Mesenchymal stem cell (in vitro differentiated cells and primary cell): ENCODE measurements at regions not wholly inside any gene's neighbourhood (a gene's known extent, or its start where the extent isn't known, plus 50 kb on each side); places are given as distances from the start of the nearest gene placed in this dataset.

Experiments used
- DNase-seq: peaks from one replicate; pipeline ENCODE4 v3.0.0-alpha.2; 2013
- H2AFZ ChIP-seq: one replicate; pipeline ENCODE4 v1.6.1; 2013; ENCODE audit warnings: low read depth, mild to moderate bottlenecking, control low read depth, inconsistent platforms, low read length, moderate library complexity
- H2AK5ac ChIP-seq: 2 replicates; pipeline ENCODE4 v1.6.1; 2013; ENCODE audit warnings: low read length, moderate library complexity, mild to moderate bottlenecking, inconsistent platforms; ENCODE audit not compliant: severe bottlenecking
- H2BK120ac ChIP-seq: one replicate; pipeline ENCODE4 v1.6.1; 2013; ENCODE audit warnings: low read depth, mild to moderate bottlenecking, inconsistent platforms, low read length, moderate library complexity
- H2BK12ac ChIP-seq, 2 experiments: one replicate each; pipeline ENCODE4 v1.6.1; 2013; ENCODE audit warnings: inconsistent platforms in 2 of 2, low read length in 2 of 2, mild to moderate bottlenecking in 2 of 2, moderate library complexity in 2 of 2, control low read depth in 1 of 2
- H2BK15ac ChIP-seq: one replicate; pipeline ENCODE4 v1.6.1; 2013; ENCODE audit warnings: mild to moderate bottlenecking, low read depth, inconsistent platforms; ENCODE audit not compliant: poor library complexity, severe bottlenecking
- H2BK5ac ChIP-seq: 2 replicates; pipeline ENCODE4 v1.6.1; 2013; ENCODE audit warnings: low read depth, mild to moderate bottlenecking, low read length, control low read depth, inconsistent platforms; ENCODE audit not compliant: poor library complexity, severe bottlenecking
- H3K14ac ChIP-seq, 2 experiments: one replicate each; pipeline ENCODE4 v1.6.1; 2013; ENCODE audit warnings: inconsistent platforms in 2 of 2, low read length in 2 of 2, control low read depth in 1 of 2, mild to moderate bottlenecking in 1 of 2, moderate library complexity in 1 of 2
- H3K18ac ChIP-seq, 2 experiments: one replicate each; pipeline ENCODE4 v1.6.1; 2013; ENCODE audit warnings: inconsistent platforms in 2 of 2, low read length in 2 of 2, control low read depth in 1 of 2, low read depth in 1 of 2, mild to moderate bottlenecking in 1 of 2
- H3K23ac ChIP-seq, 2 experiments: one replicate each; pipeline ENCODE4 v1.6.1; 2013; ENCODE audit warnings: inconsistent platforms in 2 of 2, low read length in 2 of 2, mild to moderate bottlenecking in 2 of 2, moderate library complexity in 2 of 2, control low read depth in 1 of 2
- H3K27ac ChIP-seq: 2 replicates; pipeline ENCODE4 v1.5.1; 2013; ENCODE audit warnings: mild to moderate bottlenecking, moderate library complexity, low read length, control low read depth, inconsistent platforms; ENCODE audit not compliant: poor library complexity, severe bottlenecking
- H3K27me3 ChIP-seq, 2 experiments: 2 replicates each; pipeline versions ENCODE4 v1.6.1 to v1.7.0; 2013; ENCODE audit warnings: low read length in 2 of 2, mild to moderate bottlenecking in 2 of 2, moderate library complexity in 2 of 2, control low read depth in 1 of 2, inconsistent platforms in 1 of 2; ENCODE audit not compliant: control insufficient read depth in 1 of 2, insufficient read depth in 1 of 2
- H3K36me3 ChIP-seq, 2 experiments: 2 replicates each; pipeline versions ENCODE4 v1.6.1 to v1.7.0; 2013; ENCODE audit warnings: low read length in 2 of 2, control low read depth in 1 of 2, inconsistent platforms in 1 of 2, low read depth in 1 of 2, mild to moderate bottlenecking in 1 of 2; ENCODE audit not compliant: insufficient read depth in 2 of 2, control insufficient read depth in 1 of 2
- H3K4ac ChIP-seq, 2 experiments: one replicate each; pipeline ENCODE4 v1.6.1; 2013; ENCODE audit warnings: inconsistent platforms in 2 of 2, low read length in 2 of 2, mild to moderate bottlenecking in 2 of 2, moderate library complexity in 2 of 2, control low read depth in 1 of 2, low read depth in 1 of 2
- H3K4me1 ChIP-seq: 2 replicates; pipeline ENCODE4 v1.6.1; 2013; ENCODE audit warnings: low read depth, low read length, control low read depth; ENCODE audit not compliant: control insufficient read depth, insufficient read depth
- H3K4me2 ChIP-seq: 2 replicates; pipeline ENCODE4 v1.6.1; 2013; ENCODE audit warnings: low read length, mild to moderate bottlenecking, inconsistent platforms; ENCODE audit not compliant: poor library complexity, severe bottlenecking
- H3K4me3 ChIP-seq, 2 experiments: 2 replicates each; pipeline versions ENCODE4 v1.5.1 to v1.7.0; 2013; ENCODE audit warnings: low read length in 2 of 2, mild to moderate bottlenecking in 2 of 2, control low read depth in 1 of 2, low read depth in 1 of 2; ENCODE audit not compliant: insufficient read depth in 1 of 2
- H3K79me1 ChIP-seq: replicated peaks from 2 replicates; pipeline ENCODE4 v1.6.1; 2013; ENCODE audit warnings: mild to moderate bottlenecking, control low read depth, low read length, inconsistent platforms; ENCODE audit not compliant: poor library complexity, severe bottlenecking
- H3K9ac ChIP-seq: 2 replicates; pipeline ENCODE4 v1.7.0; 2013; ENCODE audit warnings: mild to moderate bottlenecking, low read length, moderate library complexity
- H3K9me3 ChIP-seq: 2 replicates; pipeline ENCODE4 v1.7.0; 2013; ENCODE audit warnings: mild to moderate bottlenecking, low read length; ENCODE audit not compliant: control insufficient read depth
- H4K8ac ChIP-seq: one replicate; pipeline ENCODE4 v1.6.1; 2013; ENCODE audit warnings: inconsistent platforms, mild to moderate bottlenecking, low read length, moderate library complexity
- H4K91ac ChIP-seq: one replicate; pipeline ENCODE4 v1.6.1; 2013; ENCODE audit warnings: mild to moderate bottlenecking, low read length, inconsistent platforms
- WGBS: methylation state at CpG from one replicate; pipeline ENCODE4 v1.1.7; 2013; ENCODE audit warnings: mixed read lengths; 5-methylcytosine and 5-hydroxymethylcytosine counted together

DNA sequence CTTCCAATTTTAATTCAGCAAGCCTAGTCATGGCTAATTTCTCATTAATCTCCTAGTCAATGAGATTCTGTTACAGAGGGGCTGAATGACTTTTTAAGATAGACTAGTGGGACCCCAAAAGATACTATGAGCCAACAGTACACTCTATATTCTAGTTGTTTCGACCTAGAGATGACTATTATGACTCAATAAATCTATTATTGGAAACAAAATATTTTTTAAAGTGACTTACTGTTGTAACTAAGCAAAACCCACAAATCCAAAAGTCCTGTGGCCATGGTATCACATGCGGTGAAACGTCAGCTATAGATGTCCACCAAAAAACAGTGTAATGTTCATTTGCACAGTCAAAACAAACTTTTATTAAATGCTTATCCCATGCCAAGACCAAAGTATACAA, 95.3 kb upstream of the ADO start:
- no peak overlapping the region for H2BK120ac ChIP-seq
- no peak overlapping the region for H2BK15ac ChIP-seq
- H3K27ac ChIP-seq: no peak overlapping the region
- WGBS: 100% methylated on average over 2 of the region's 3 CpGs
- H2BK5ac ChIP-seq: no peak overlapping the region
- no peaks in the 10 kb centered on the region for H3K79me1 ChIP-seq
- H2BK12ac ChIP-seq: no peak overlapping the region
- H3K9ac ChIP-seq: no peak overlapping the region
- no peak overlapping the region for H3K4ac ChIP-seq
- H3K14ac ChIP-seq: no peak overlapping the region
- no peak overlapping the region for H4K91ac ChIP-seq
- no peaks in the 10 kb centered on the region for H3K27me3 ChIP-seq
- no peaks in the 10 kb centered on the region for H3K9me3 ChIP-seq
- no peaks in the 10 kb centered on the region for H3K4me1 ChIP-seq
- no peak overlapping the region for H3K4me2 ChIP-seq
- no peaks in the 10 kb centered on the region for H3K36me3 ChIP-seq
- H3K4me3 ChIP-seq: no peak overlapping the region
- H2AK5ac ChIP-seq: no peak overlapping the region
- no peak overlapping the region for H4K8ac ChIP-seq
- no peak overlapping the region for H2AFZ ChIP-seq
- no peak overlapping the region for H3K23ac ChIP-seq
- DNase-seq: no peak
- no peak overlapping the region for H3K18ac ChIP-seq

DNA sequence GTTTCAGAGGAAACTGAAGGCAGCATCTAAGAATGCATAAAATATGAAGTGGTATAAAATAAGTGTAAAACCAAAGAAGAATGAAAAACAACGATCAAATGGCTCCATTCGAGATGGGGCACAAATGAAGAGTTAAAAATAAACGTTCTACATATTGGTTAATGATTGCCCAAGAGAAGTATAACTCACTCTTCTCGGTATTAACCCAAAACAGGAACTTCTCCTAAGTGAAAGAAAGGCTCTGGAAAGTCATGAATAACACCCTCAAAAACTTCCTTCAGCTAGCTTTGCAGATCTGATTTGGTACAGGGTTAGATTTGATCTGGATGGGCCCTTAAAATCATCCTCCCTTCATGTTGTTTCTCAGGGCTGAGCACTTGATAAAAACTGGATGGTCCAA, 94.3 kb upstream of the ADO start:
- Histone ChIP-seq H4K8ac (no peak overlapping the region), H3K18ac (no peak overlapping the region), H2AK5ac (no peak overlapping the region), H3K23ac (no peak overlapping the region), H2BK12ac (no peak overlapping the region), H2BK15ac (no peak overlapping the region), H2AFZ (no peak overlapping the region), H2BK5ac (no peak overlapping the region), H3K14ac (no peak overlapping the region), H3K9me3 (no peaks in the 10 kb centered on the region), H3K27me3 (no peaks in the 10 kb centered on the region), H4K91ac (no peak overlapping the region), H3K4me1 (no peaks in the 10 kb centered on the region), H3K36me3 (no peaks in the 10 kb centered on the region), H3K79me1 (no peaks in the 10 kb centered on the region), H2BK120ac (no peak overlapping the region), H3K9ac (no peak overlapping the region), H3K4ac (no peak overlapping the region), H3K4me3 (no peak overlapping the region), H3K27ac (no peak overlapping the region), H3K4me2 (no peak overlapping the region)
- no peak for DNase-seq
- WGBS: 71% methylated on average over 4 of the region's 4 CpGs

DNA sequence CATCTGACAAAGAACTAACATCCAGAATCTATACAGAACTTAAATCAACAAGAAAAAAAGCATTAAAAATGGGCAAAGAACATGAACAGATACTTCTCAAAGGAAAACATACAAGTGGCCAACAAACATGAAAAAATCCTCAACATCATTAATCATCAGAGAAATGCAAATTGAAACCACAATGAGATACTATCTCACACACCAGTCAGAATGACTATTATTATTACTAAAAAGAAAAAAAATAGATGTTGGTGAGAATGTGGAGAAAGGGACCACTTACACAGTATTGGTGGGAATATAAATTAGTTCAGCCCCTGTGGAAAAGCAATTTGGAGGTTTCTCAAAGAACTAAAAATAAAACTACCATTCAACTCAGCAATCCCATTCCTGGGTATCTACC, 89.1 kb upstream of the ADO start:
- Histone ChIP-seq H3K36me3 (no peaks in the 10 kb centered on the region), H3K4me3 (no peak overlapping the region), H2BK15ac (no peak overlapping the region), H3K9ac (no peak overlapping the region), H3K4me1 (no peaks in the 10 kb centered on the region), H4K91ac (no peak overlapping the region), H3K4ac (no peak overlapping the region), H2BK12ac (no peak overlapping the region), H3K9me3 (no peaks in the 10 kb centered on the region), H2BK5ac (no peak overlapping the region), H3K14ac (no peak overlapping the region), H3K18ac (no peak overlapping the region), H3K79me1 (no peaks in the 10 kb centered on the region), H2AK5ac (no peak overlapping the region), H2BK120ac (no peak overlapping the region), H3K27me3 (no peaks in the 10 kb centered on the region), H3K4me2 (no peak overlapping the region), H4K8ac (no peak overlapping the region), H2AFZ (no peak overlapping the region), H3K23ac (no peak overlapping the region), H3K27ac (no peak overlapping the region)
- no peak for DNase-seq

DNA sequence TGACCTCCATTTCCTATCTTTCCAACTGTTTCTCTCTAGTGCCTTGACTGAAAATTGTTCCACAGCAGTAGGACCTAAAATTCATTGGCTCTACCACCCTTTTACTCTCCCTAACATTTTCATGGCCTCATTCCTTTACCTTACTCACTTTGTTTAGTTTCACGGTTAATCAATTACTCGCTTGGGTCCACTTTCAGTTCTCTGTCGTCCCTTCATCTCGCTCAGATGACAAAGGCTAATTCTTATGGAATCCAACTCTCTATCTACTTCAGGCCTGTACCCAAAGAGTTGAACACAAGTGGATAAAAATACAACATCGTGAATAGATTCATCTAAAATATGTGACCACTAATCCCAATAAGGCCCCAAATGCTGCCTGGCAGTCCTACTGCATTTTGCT, 85.9 kb upstream of the ADO start:
- H3K4me3 ChIP-seq: no peak overlapping the region
- no peak overlapping the region for H3K4ac ChIP-seq
- no peak overlapping the region for H3K23ac ChIP-seq
- no peak overlapping the region for H3K4me2 ChIP-seq
- DNase-seq: no peak
- no peak overlapping the region for H3K9ac ChIP-seq
- no peak overlapping the region for H4K91ac ChIP-seq
- H2BK12ac ChIP-seq: no peak overlapping the region
- no peak overlapping the region for H2BK5ac ChIP-seq
- no peak overlapping the region for H2BK120ac ChIP-seq
- no peak overlapping the region for H4K8ac ChIP-seq
- no peaks in the 10 kb centered on the region for H3K9me3 ChIP-seq
- H3K36me3 ChIP-seq: no peaks in the 10 kb centered on the region
- no peak overlapping the region for H3K27ac ChIP-seq
- 87% methylated on average over 5 of the region's 5 CpGs for WGBS
- no peak overlapping the region for H3K18ac ChIP-seq
- H2AFZ ChIP-seq: no peak overlapping the region
- H2BK15ac ChIP-seq: no peak overlapping the region
- H3K4me1 ChIP-seq: no peaks in the 10 kb centered on the region
- H3K79me1 ChIP-seq: no peaks in the 10 kb centered on the region
- no peaks in the 10 kb centered on the region for H3K27me3 ChIP-seq
- no peak overlapping the region for H2AK5ac ChIP-seq
- H3K14ac ChIP-seq: no peak overlapping the region
